Osteocyte (in vitro differentiated cells): ENCODE measurements at regions not wholly inside any gene's neighbourhood (a gene's known extent, or its start where the extent isn't known, plus 50 kb on each side); places are given as distances from the start of the nearest gene placed in this dataset.

Source experiments
- DNase-seq: peaks from one replicate; pipeline ENCODE4 v3.0.0; 2021; ENCODE audit warnings: mixed read lengths; ENCODE audit not compliant: unreplicated experiment; ENCODE audit errors: extremely low spot score
- H3K27ac Mint-ChIP-seq: one replicate; pipeline ENCODE4 v1.8.0; 2021; ENCODE audit warnings: mild to moderate bottlenecking, mixed read lengths; ENCODE audit not compliant: unreplicated experiment
- H3K27me3 Mint-ChIP-seq: one replicate; pipeline ENCODE4 v1.8.0; 2021; ENCODE audit warnings: mixed read lengths; ENCODE audit not compliant: unreplicated experiment
- H3K36me3 Mint-ChIP-seq: one replicate; pipeline ENCODE4 v1.8.0; 2021; ENCODE audit warnings: mixed read lengths; ENCODE audit not compliant: unreplicated experiment
- H3K4me1 Mint-ChIP-seq: one replicate; pipeline ENCODE4 v1.8.0; 2021; ENCODE audit warnings: mixed read lengths; ENCODE audit not compliant: unreplicated experiment
- H3K4me3 Mint-ChIP-seq: one replicate; pipeline ENCODE4 v1.8.0; 2021; ENCODE audit warnings: mild to moderate bottlenecking, moderate library complexity, mixed read lengths; ENCODE audit not compliant: unreplicated experiment
- H3K9me3 Mint-ChIP-seq: one replicate; pipeline ENCODE4 v1.8.0; 2021; ENCODE audit warnings: mixed read lengths; ENCODE audit not compliant: unreplicated experiment
- TF ChIP-seq, protein P1 (sequence below): fragments of 200-600 bp; sonication (generic); IDR thresholded peaks from 2 replicates; pipeline ENCODE4 v1.5.0; 2021; ENCODE audit warnings: antibody characterized with exemption, mild to moderate bottlenecking, moderate library complexity

DNA sequence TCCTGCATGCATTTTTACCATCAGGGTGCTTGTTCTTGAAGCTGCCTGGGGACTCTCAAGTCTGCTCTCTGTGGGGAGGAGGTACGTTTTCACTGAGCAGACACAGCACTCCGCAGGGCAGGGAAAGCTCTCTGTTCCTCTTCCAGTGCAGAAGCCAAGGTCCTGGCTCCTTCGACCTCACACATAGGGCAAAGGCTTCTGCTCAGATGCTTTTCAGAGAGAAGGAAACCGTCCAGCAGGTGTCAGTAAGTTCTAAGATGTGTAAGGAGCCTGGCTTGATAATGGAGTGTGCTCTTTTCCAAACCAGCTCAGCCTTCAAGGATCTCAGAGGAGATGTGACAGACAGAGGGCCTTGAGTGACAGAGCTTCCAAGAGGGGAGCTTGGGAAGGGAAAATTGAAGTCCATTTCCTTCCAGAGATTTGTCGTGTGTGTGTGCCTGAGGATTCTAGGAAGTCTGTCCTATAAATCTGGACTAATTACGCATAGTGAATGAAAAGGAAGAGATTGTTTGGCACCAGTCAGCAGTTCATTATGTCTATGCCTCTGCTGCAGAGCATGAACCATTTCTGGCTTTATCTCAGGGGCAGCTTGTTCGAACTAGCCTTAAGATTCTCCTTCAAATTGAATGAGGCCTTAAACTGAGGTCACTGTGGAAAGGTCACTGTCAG is 67.3 kb upstream of the UPP2 start:
- no peaks in the 10 kb centered on the region for H3K9me3 Mint-ChIP-seq
- H3K4me3 Mint-ChIP-seq: no peak overlapping the region
- H3K4me1 Mint-ChIP-seq: peaks cover 5% of the 10 kb centered on the region
- no peak overlapping the region for H3K27ac Mint-ChIP-seq
- no peaks in the 10 kb centered on the region for H3K36me3 Mint-ChIP-seq
- TF ChIP-seq, protein P1, sequence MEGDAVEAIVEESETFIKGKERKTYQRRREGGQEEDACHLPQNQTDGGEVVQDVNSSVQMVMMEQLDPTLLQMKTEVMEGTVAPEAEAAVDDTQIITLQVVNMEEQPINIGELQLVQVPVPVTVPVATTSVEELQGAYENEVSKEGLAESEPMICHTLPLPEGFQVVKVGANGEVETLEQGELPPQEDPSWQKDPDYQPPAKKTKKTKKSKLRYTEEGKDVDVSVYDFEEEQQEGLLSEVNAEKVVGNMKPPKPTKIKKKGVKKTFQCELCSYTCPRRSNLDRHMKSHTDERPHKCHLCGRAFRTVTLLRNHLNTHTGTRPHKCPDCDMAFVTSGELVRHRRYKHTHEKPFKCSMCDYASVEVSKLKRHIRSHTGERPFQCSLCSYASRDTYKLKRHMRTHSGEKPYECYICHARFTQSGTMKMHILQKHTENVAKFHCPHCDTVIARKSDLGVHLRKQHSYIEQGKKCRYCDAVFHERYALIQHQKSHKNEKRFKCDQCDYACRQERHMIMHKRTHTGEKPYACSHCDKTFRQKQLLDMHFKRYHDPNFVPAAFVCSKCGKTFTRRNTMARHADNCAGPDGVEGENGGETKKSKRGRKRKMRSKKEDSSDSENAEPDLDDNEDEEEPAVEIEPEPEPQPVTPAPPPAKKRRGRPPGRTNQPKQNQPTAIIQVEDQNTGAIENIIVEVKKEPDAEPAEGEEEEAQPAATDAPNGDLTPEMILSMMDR: peak; percentile 80
- DNase-seq: no peak
- H3K27me3 Mint-ChIP-seq: peaks cover 17% of the 10 kb centered on the region

DNA sequence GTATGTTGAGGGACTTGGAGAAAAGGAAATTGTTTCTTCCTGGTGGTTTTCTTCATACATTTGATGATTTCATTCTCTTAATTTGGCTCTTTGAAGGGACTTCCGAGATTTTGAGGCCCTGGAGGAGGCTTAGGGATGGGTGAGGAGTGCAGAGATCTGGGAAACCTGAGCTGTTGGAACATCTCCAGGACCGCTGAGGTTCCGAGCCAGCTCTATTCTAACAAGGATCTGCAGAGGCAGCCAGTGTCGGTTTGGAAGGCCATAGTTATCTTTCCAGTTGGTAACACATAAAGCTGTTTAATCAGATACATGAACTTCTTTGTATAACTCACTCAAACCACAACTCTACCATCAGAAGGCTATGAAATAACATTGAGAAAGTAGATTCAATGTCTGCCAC is 70.3 kb upstream of the UPP2 start:
- no peak overlapping the region for H3K27ac Mint-ChIP-seq
- DNase-seq: no peak
- H3K27me3 Mint-ChIP-seq: peaks cover 20% of the 10 kb centered on the region
- H3K4me3 Mint-ChIP-seq: no peak overlapping the region
- TF ChIP-seq, protein P1: no peak
- H3K9me3 Mint-ChIP-seq: no peaks in the 10 kb centered on the region
- peaks cover 5% of the 10 kb centered on the region for H3K4me1 Mint-ChIP-seq
- no peaks in the 10 kb centered on the region for H3K36me3 Mint-ChIP-seq

DNA sequence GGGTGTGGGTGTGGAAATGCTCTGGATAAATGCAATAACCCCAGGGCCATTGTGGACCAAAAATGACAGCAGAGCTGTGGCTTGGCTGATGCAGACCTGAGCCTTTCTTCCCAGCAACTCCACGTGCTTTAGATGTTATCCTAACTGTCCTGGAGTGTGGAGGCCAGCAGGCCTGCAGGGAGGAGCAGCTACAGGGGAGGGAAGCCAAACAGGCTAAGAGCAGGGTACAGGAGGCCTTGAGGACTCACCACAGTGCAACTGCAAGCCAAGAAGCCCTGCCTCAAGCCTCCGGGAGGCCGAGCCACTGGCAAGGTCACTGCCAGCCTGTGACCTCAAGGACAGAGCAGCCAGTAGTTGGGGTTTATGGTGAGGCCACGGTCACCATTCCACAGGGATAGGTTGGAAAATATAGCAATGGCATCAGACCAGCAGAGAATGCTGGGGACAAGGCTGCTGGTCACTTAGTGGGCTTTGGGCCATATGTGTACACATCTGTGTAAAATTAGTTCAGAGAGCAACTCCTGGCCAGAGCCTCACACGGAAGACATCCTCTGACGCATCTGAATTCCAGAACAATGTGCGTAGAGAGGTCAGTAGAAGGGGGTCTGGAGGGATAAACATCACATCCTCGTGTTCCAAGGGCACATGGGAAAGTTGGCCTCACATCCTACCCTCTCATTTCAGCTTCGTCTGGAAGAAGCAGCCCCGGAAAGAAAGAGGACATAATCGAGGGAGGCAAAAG is 76.2 kb upstream of the UPP2 start:
- no peaks in the 10 kb centered on the region for H3K36me3 Mint-ChIP-seq
- H3K4me1 Mint-ChIP-seq: peaks cover 7% of the 10 kb centered on the region
- peaks cover 11% of the 10 kb centered on the region for H3K27me3 Mint-ChIP-seq
- TF ChIP-seq, protein P1: no peak
- no peak overlapping the region for H3K27ac Mint-ChIP-seq
- no peak overlapping the region for H3K4me3 Mint-ChIP-seq
- no peak for DNase-seq
- no peaks in the 10 kb centered on the region for H3K9me3 Mint-ChIP-seq

- Mint-ChIP-seq H3K4me3 (no peak overlapping the region), H3K27ac (no peak overlapping the region), H3K4me1 (peaks cover 7% of the 10 kb centered on the region), H3K36me3 (no peaks in the 10 kb centered on the region), H3K9me3 (no peaks in the 10 kb centered on the region), H3K27me3 (peaks cover 11% of the 10 kb centered on the region)
- TF ChIP-seq, protein P1: peak; percentile 92
- DNase-seq: no peak
Observed at GRCh38 chr2:158024288-158024898, 77.3 kb upstream of the UPP2 start.

DNA sequence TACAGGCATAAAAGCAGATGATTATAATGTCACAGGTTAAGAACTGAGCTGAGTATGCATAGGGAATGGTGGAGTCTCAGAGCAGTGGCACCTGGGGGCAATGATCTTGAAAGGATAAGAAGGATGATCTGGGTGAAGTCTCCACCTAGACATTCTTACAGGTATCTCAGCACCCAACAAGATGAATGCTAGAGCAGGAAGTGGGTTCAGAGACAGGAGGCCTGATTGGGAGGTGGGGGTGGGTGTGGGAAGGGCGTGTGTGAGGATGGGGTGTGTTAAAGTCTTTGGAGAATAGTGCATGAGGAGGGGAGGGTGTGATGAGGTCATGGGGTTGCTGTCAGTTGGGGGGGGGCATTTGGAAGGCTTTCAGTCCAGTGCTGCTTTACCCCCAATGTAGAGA is 78.8 kb upstream of the UPP2 start:
- TF ChIP-seq, protein P1: no peak
- Mint-ChIP-seq H3K27me3 (peaks cover 16% of the 10 kb centered on the region), H3K27ac (no peak overlapping the region), H3K4me3 (no peak overlapping the region), H3K9me3 (no peaks in the 10 kb centered on the region), H3K36me3 (no peaks in the 10 kb centered on the region), H3K4me1 (peaks cover 7% of the 10 kb centered on the region)
- no peak for DNase-seq
